HL-60 (cell line): ENCODE measurements at regions not wholly inside any gene's neighbourhood (a gene's known extent, or its start where the extent isn't known, plus 50 kb on each side); places are given as distances from the start of the nearest gene placed in this dataset.

Source experiments
- CTCF ChIP-seq: IDR thresholded peaks from one replicate; pipeline ENCODE4 v1.5.1; 2011; ENCODE audit warnings: low read length, control low read depth, inconsistent platforms; ENCODE audit not compliant: insufficient read depth
- GABPA ChIP-seq: IDR thresholded peaks from 2 replicates; pipeline ENCODE4 v1.6.1; 2012; ENCODE audit warnings: low read depth
- POLR2AphosphoS5 ChIP-seq: IDR thresholded peaks from 2 replicates; pipeline ENCODE4 v1.6.1; 2012; ENCODE audit warnings: low read depth
- REST ChIP-seq: IDR thresholded peaks from 2 replicates; pipeline ENCODE4 v1.6.1; 2012; ENCODE audit warnings: low read depth; ENCODE audit not compliant: insufficient replicate concordance
- SPI1 ChIP-seq: IDR thresholded peaks from 2 replicates; pipeline ENCODE4 v1.6.1; 2012; ENCODE audit warnings: low read depth, mild to moderate bottlenecking, borderline replicate concordance

GRCh38 chr2:57888463-57888862 is 158.1 kb upstream of the VRK2 start:
- TF ChIP-seq CTCF (no peak), GABPA (no peak), REST (no peak), POLR2AphosphoS5 (no peak), SPI1 (no peak)
